ENCODE measurements at regions not wholly inside any gene's neighbourhood (a gene's known extent, or its start where the extent isn't known, plus 50 kb on each side); places are given as distances from the start of the nearest gene placed in this dataset.

- ATAC-seq (ENCODE audit: insufficient number of reproducible peaks, low FRiP score, low read depth) (no peak), DNase-seq (ENCODE audit: low spot score) (no peak)
- Histone ChIP-seq H3K36me3 (no peaks in the 10 kb centered on the region), H3K27ac (no peak overlapping the region), H3K9me3 (no peaks in the 10 kb centered on the region), H3K4me1 (ENCODE audit: control insufficient read depth in 1 of 2, low read depth in 2 of 2) (no peaks in the 10 kb centered on the region), H3K4me3 (no peak overlapping the region), H3K27me3 (replicated peaks; ENCODE audit: insufficient read depth) (no peaks in the 10 kb centered on the region)
- no peak for TF ChIP-seq CTCF (IDR thresholded peaks at IDR 0.05)
Observed at GRCh38 chr16:87219287-87219909, 97.8 kb downstream of the C16orf95 start.

- Histone ChIP-seq H3K36me3 (no peaks in the 10 kb centered on the region), H3K27me3 (replicated peaks; ENCODE audit: insufficient read depth) (no peaks in the 10 kb centered on the region), H3K27ac (no peak overlapping the region), H3K4me1 (ENCODE audit: control insufficient read depth in 1 of 2, low read depth in 2 of 2) (no peaks in the 10 kb centered on the region), H3K9me3 (no peaks in the 10 kb centered on the region), H3K4me3 (no peak overlapping the region)
- ATAC-seq (ENCODE audit: insufficient number of reproducible peaks, low FRiP score, low read depth) (no peak), DNase-seq (ENCODE audit: low spot score) (no peak)
- TF ChIP-seq CTCF (IDR thresholded peaks at IDR 0.05) = no peak
Observed at GRCh38 chr16:87221633-87222032, 95.6 kb downstream of the C16orf95 start.

GRCh38 chr16:87222335-87222734 is 94.9 kb downstream of the C16orf95 start:
- Histone ChIP-seq H3K9me3 (no peaks in the 10 kb centered on the region), H3K4me3 (no peak overlapping the region), H3K27ac (no peak overlapping the region), H3K4me1 (ENCODE audit: control insufficient read depth in 1 of 2, low read depth in 2 of 2) (peaks cover 5% of the 10 kb centered on the region in 2 donors), H3K36me3 (no peaks in the 10 kb centered on the region), H3K27me3 (replicated peaks; ENCODE audit: insufficient read depth) (no peaks in the 10 kb centered on the region)
- TF ChIP-seq CTCF (IDR thresholded peaks at IDR 0.05) = no peak
- no peak for ATAC-seq (ENCODE audit: insufficient number of reproducible peaks, low FRiP score, low read depth)
- DNase-seq (ENCODE audit: low spot score) = no peak

GRCh38 chr16:87223656-87224248 is 93.4 kb downstream of the C16orf95 start:
- Histone ChIP-seq H3K36me3 (no peaks in the 10 kb centered on the region), H3K9me3 (no peaks in the 10 kb centered on the region), H3K27me3 (replicated peaks; ENCODE audit: insufficient read depth) (no peaks in the 10 kb centered on the region), H3K4me3 (no peak overlapping the region), H3K27ac (no peak overlapping the region), H3K4me1 (ENCODE audit: control insufficient read depth in 1 of 2, low read depth in 2 of 2) (peaks cover 9 to 15% of the 10 kb centered on the region in 2 donors)
- DNase-seq (ENCODE audit: low spot score) (no peak), ATAC-seq (ENCODE audit: insufficient number of reproducible peaks, low FRiP score, low read depth) (no peak)
- no peak for TF ChIP-seq CTCF (IDR thresholded peaks at IDR 0.05)

- no peaks in the 10 kb centered on the region for H3K36me3 ChIP-seq
- TF ChIP-seq CTCF (IDR thresholded peaks at IDR 0.05) = no peak
- DNase-seq (ENCODE audit: low spot score) (no peak), ATAC-seq (ENCODE audit: insufficient number of reproducible peaks, low FRiP score, low read depth) (no peak)
- no peak overlapping the region for H3K4me3 ChIP-seq
- H3K9me3 ChIP-seq = no peaks in the 10 kb centered on the region
- H3K27ac ChIP-seq = peak overlapping the region; percentile 87 to 90
- H3K4me1 ChIP-seq (ENCODE audit: control insufficient read depth in 1 of 2, low read depth in 2 of 2) = peaks cover 9 to 15% of the 10 kb centered on the region in 2 donors
- H3K27me3 ChIP-seq (replicated peaks; ENCODE audit: insufficient read depth) = no peaks in the 10 kb centered on the region
Observed at GRCh38 chr16:87226926-87227295, 90.3 kb downstream of the C16orf95 start.

All from thoracic aorta (tissue), 2 donors.